HG03565 (cell line): ENCODE measurements at regions not wholly inside any gene's neighbourhood (a gene's known extent, or its start where the extent isn't known, plus 50 kb on each side); places are given as distances from the start of the nearest gene placed in this dataset.
"Not testable (repeated sequence)": the region's sequence is repeated elsewhere in the genome, so short reads cannot be mapped to it uniquely, and the experiment has no call there.

Experiments used
- ATAC-seq: cut with Tn5 transposase; IDR thresholded peaks from one replicate; pipeline ENCODE4 v1.9.1; 2021; ENCODE audit warnings: mild to moderate bottlenecking, moderate library complexity; ENCODE audit not compliant: unreplicated experiment

- ATAC-seq: no peak
Observed at GRCh38 chr3:69648126-69648525, 91.1 kb upstream of the MITF start.

- no peak for ATAC-seq
Observed at GRCh38 chr3:69647511-69648110, 91.7 kb upstream of the MITF start.

- ATAC-seq: no peak
Observed at GRCh38 chr3:69647081-69647480, 92.2 kb upstream of the MITF start.

GRCh38 chr3:69646287-69647067 is 92.8 kb upstream of the MITF start:
- ATAC-seq: no peak

- no peak for ATAC-seq
Observed at GRCh38 chr3:69642606-69643005, 96.7 kb upstream of the MITF start.

GRCh38 chr3:69639851-69640250 is 99.4 kb upstream of the MITF start:
- no peak for ATAC-seq

GRCh38 chr3:69628951-69629350 is 110.3 kb upstream of the MITF start:
- ATAC-seq: no peak

- no peak for ATAC-seq
Observed at GRCh38 chr3:69613286-69613685, 126.0 kb upstream of the MITF start.

GRCh38 chr3:69612791-69613190 is 126.5 kb upstream of the MITF start:
- no peak for ATAC-seq

GRCh38 chr3:69609566-69609965 is 129.7 kb upstream of the MITF start:
- not testable (repeated sequence) for ATAC-seq

GRCh38 chr3:69607466-69608305 is 131.6 kb upstream of the MITF start:
- ATAC-seq: no peak

GRCh38 chr3:69605867-69606266 is 133.4 kb upstream of the MITF start:
- ATAC-seq: no peak

- no peak for ATAC-seq
Observed at GRCh38 chr3:69604735-69605450, 134.4 kb upstream of the MITF start.

- no peak for ATAC-seq
Observed at GRCh38 chr3:69602112-69602511, 137.2 kb upstream of the MITF start.

GRCh38 chr3:69594286-69594685 is 145.0 kb upstream of the MITF start:
- no peak for ATAC-seq

- ATAC-seq: no peak
Observed at GRCh38 chr3:69591164-69591736, 148.0 kb upstream of the MITF start.

GRCh38 chr3:69590111-69590510 is 149.2 kb upstream of the MITF start:
- ATAC-seq: no peak

- ATAC-seq: no peak
Observed at GRCh38 chr3:69588170-69588569, 151.1 kb upstream of the MITF start.

GRCh38 chr3:69585472-69585871 is 153.8 kb upstream of the MITF start:
- no peak for ATAC-seq

- no peak for ATAC-seq
Observed at GRCh38 chr3:69582044-69582443, 157.2 kb upstream of the MITF start.
